CD4-positive, CD25-positive, alpha-beta regulatory T cell (primary cell): ENCODE measurements at regions not wholly inside any gene's neighbourhood (a gene's known extent, or its start where the extent isn't known, plus 50 kb on each side); places are given as distances from the start of the nearest gene placed in this dataset.

Experiments
- ATAC-seq, 2 donors: fragments of 150-1000 bp; cut with Tn5 transposase; one replicate each; pipeline ENCODE4 v1.10.0; 2021; ENCODE audit warnings: low read depth in 2 of 2, moderate number of reproducible peaks in 2 of 2, moderate library complexity in 1 of 2
- DNase-seq, 3 donors: peaks; one replicate each; pipeline versions ENCODE4 v3.0.0 to v3.0.0-alpha.2; 2012 to 2022; ENCODE audit warnings: mixed read lengths in 1 of 3
- H3K27ac ChIP-seq: one replicate; pipeline ENCODE4 v1.7.0; 2013; ENCODE audit warnings: mild to moderate bottlenecking, low read length; ENCODE audit not compliant: insufficient read depth, poor library complexity, severe bottlenecking
- H3K27me3 ChIP-seq: one replicate; pipeline ENCODE4 v1.7.0; 2013; ENCODE audit warnings: low read length; ENCODE audit not compliant: control insufficient read depth, insufficient read depth
- H3K36me3 ChIP-seq: one replicate; pipeline ENCODE4 v1.7.0; 2013; ENCODE audit warnings: mild to moderate bottlenecking, low read length, moderate library complexity; ENCODE audit not compliant: control insufficient read depth, insufficient read depth
- H3K4me1 ChIP-seq: 2 replicates; pipeline ENCODE4 v1.7.0; 2013; ENCODE audit warnings: mild to moderate bottlenecking, low read length; ENCODE audit not compliant: insufficient read depth, control insufficient read depth, poor library complexity, severe bottlenecking
- H3K4me3 ChIP-seq: one replicate; pipeline ENCODE4 v1.7.0; 2013; ENCODE audit warnings: low read depth, mild to moderate bottlenecking, low read length, moderate library complexity
- H3K9me3 ChIP-seq, 2 experiments: 1 replicate in 1 of 2; 2 replicates in 1 of 2; pipeline ENCODE4 v1.7.0; 2013; ENCODE audit warnings: low read length in 2 of 2, mild to moderate bottlenecking in 1 of 2, moderate library complexity in 1 of 2; ENCODE audit not compliant: control insufficient read depth in 2 of 2
- H3K27ac Mint-ChIP-seq, 3 donors: one replicate each; pipeline ENCODE4 v1.8.0; 2020 to 2022; ENCODE audit warnings: mild to moderate bottlenecking in 3 of 3, mixed read lengths in 3 of 3, moderate library complexity in 2 of 3
- H3K27me3 Mint-ChIP-seq: one replicate; pipeline ENCODE4 v1.8.0; 2022; ENCODE audit warnings: mild to moderate bottlenecking, mixed read lengths
- H3K36me3 Mint-ChIP-seq: one replicate; pipeline ENCODE4 v1.8.0; 2020; ENCODE audit warnings: mixed read lengths
- H3K4me1 Mint-ChIP-seq, 4 donors: one replicate each; pipeline ENCODE4 v1.8.0; 2020 to 2022; ENCODE audit warnings: mixed read lengths in 4 of 4, mild to moderate bottlenecking in 1 of 4
- H3K4me3 Mint-ChIP-seq, 4 donors: one replicate each; pipeline ENCODE4 v1.8.0; 2020 to 2022; ENCODE audit warnings: mild to moderate bottlenecking in 4 of 4, mixed read lengths in 4 of 4, moderate library complexity in 3 of 4
- H3K9me3 Mint-ChIP-seq, 7 donors: one replicate each; pipeline ENCODE4 v1.8.0; 2020 to 2022; ENCODE audit warnings: mixed read lengths in 7 of 7, mild to moderate bottlenecking in 3 of 7, moderate library complexity in 2 of 7

GRCh38 chr13:34847766-34848165, 94.3 kb upstream of the NBEA start:
- Mint-ChIP-seq H3K4me3 (no peak overlapping the region), H3K27me3 (no peaks in the 10 kb centered on the region), H3K9me3 (peaks cover 0 to 3% (median 0%) of the 10 kb centered on the region in 7 donors), H3K27ac (no peak overlapping the region), H3K36me3 (no peaks in the 10 kb centered on the region), H3K4me1 (no peaks in the 10 kb centered on the region)
- no peak for DNase-seq
- Histone ChIP-seq H3K36me3 (no peaks in the 10 kb centered on the region), H3K27ac (no peak overlapping the region), H3K4me3 (no peak overlapping the region), H3K27me3 (no peaks in the 10 kb centered on the region), H3K4me1 (no peaks in the 10 kb centered on the region), H3K9me3 (no peaks in the 10 kb centered on the region)
- no peak for ATAC-seq

- H3K36me3 ChIP-seq: no peaks in the 10 kb centered on the region
- H3K27me3 ChIP-seq: no peaks in the 10 kb centered on the region
- no peak overlapping the region for H3K4me3 ChIP-seq
- H3K4me1 ChIP-seq: no peaks in the 10 kb centered on the region
- no peak for DNase-seq
- no peak overlapping the region for H3K4me3 Mint-ChIP-seq
- no peak for ATAC-seq
- no peaks in the 10 kb centered on the region for H3K27me3 Mint-ChIP-seq
- no peak overlapping the region for H3K27ac ChIP-seq
- no peaks in the 10 kb centered on the region for H3K9me3 ChIP-seq
- H3K36me3 Mint-ChIP-seq: no peaks in the 10 kb centered on the region
- peaks cover 0 to 5% (median 0%) of the 10 kb centered on the region in 7 donors for H3K9me3 Mint-ChIP-seq
- no peak overlapping the region for H3K27ac Mint-ChIP-seq
- no peaks in the 10 kb centered on the region for H3K4me1 Mint-ChIP-seq
Observed at GRCh38 chr13:34849406-34849805, 92.7 kb upstream of the NBEA start.

GRCh38 chr13:34853161-34853560, 88.9 kb upstream of the NBEA start:
- H3K27ac ChIP-seq: no peak overlapping the region
- no peak overlapping the region for H3K4me3 Mint-ChIP-seq
- H3K9me3 Mint-ChIP-seq: peaks cover 0 to 5% (median 2%) of the 10 kb centered on the region in 7 donors
- no peaks in the 10 kb centered on the region for H3K36me3 Mint-ChIP-seq
- H3K9me3 ChIP-seq: no peaks in the 10 kb centered on the region
- no peak overlapping the region for H3K4me3 ChIP-seq
- H3K36me3 ChIP-seq: no peaks in the 10 kb centered on the region
- no peaks in the 10 kb centered on the region for H3K27me3 ChIP-seq
- ATAC-seq: no peak
- no peak for DNase-seq
- H3K4me1 Mint-ChIP-seq: no peaks in the 10 kb centered on the region
- H3K27ac Mint-ChIP-seq: no peak overlapping the region
- no peaks in the 10 kb centered on the region for H3K4me1 ChIP-seq
- no peaks in the 10 kb centered on the region for H3K27me3 Mint-ChIP-seq

GRCh38 chr13:34857558-34858325, 84.3 kb upstream of the NBEA start:
- Mint-ChIP-seq H3K27me3 (no peaks in the 10 kb centered on the region), H3K9me3 (peaks cover 0 to 10% (median 3%) of the 10 kb centered on the region in 7 donors), H3K27ac (no peak overlapping the region), H3K36me3 (no peaks in the 10 kb centered on the region), H3K4me1 (no peaks in the 10 kb centered on the region), H3K4me3 (no peak overlapping the region)
- Histone ChIP-seq H3K4me3 (no peak overlapping the region), H3K27ac (no peak overlapping the region), H3K9me3 (no peaks in the 10 kb centered on the region), H3K4me1 (no peaks in the 10 kb centered on the region), H3K27me3 (no peaks in the 10 kb centered on the region), H3K36me3 (no peaks in the 10 kb centered on the region)
- DNase-seq (no peak), ATAC-seq (no peak)

DNA sequence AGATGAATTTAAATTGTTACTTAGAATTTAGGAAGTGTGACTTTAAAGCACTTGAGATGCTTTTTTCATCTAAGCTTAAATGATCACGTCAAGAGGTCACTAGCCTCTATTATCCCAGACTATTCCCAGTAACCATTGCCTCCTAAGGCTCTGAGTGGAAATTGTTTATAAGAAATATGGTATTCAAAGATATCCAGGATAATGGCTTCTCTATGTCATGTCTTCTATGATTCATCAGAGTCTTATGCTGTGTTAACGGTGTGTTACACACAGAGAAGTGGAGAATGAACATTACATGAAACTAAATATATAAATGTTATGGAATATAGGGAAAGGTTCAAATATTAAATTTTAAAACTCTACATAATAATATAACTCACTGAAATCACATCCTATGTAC, 79.8 kb upstream of the NBEA start:
- H3K4me3 Mint-ChIP-seq: no peak overlapping the region
- H3K4me1 Mint-ChIP-seq: no peaks in the 10 kb centered on the region
- H3K27ac Mint-ChIP-seq: no peak overlapping the region
- DNase-seq (no peak), ATAC-seq (no peak)
- no peaks in the 10 kb centered on the region for H3K36me3 ChIP-seq
- H3K27me3 Mint-ChIP-seq: no peaks in the 10 kb centered on the region
- H3K4me3 ChIP-seq: no peak overlapping the region
- H3K27me3 ChIP-seq: no peaks in the 10 kb centered on the region
- H3K27ac ChIP-seq: no peak overlapping the region
- H3K4me1 ChIP-seq: no peaks in the 10 kb centered on the region
- H3K9me3 ChIP-seq: no peaks in the 10 kb centered on the region
- peaks cover 0 to 10% (median 3%) of the 10 kb centered on the region in 7 donors for H3K9me3 Mint-ChIP-seq
- no peaks in the 10 kb centered on the region for H3K36me3 Mint-ChIP-seq

GRCh38 chr13:34862716-34863115, 79.4 kb upstream of the NBEA start:
- no peak overlapping the region for H3K4me3 Mint-ChIP-seq
- H3K27ac ChIP-seq: no peak overlapping the region
- H3K36me3 ChIP-seq: no peaks in the 10 kb centered on the region
- H3K9me3 ChIP-seq: no peaks in the 10 kb centered on the region
- no peaks in the 10 kb centered on the region for H3K27me3 ChIP-seq
- ATAC-seq (no peak), DNase-seq (no peak)
- H3K36me3 Mint-ChIP-seq: no peaks in the 10 kb centered on the region
- no peak overlapping the region for H3K4me3 ChIP-seq
- H3K27ac Mint-ChIP-seq: no peak overlapping the region
- H3K4me1 ChIP-seq: no peaks in the 10 kb centered on the region
- H3K4me1 Mint-ChIP-seq: no peaks in the 10 kb centered on the region
- no peaks in the 10 kb centered on the region for H3K27me3 Mint-ChIP-seq
- peaks cover 0 to 6% (median 2%) of the 10 kb centered on the region in 7 donors for H3K9me3 Mint-ChIP-seq

DNA sequence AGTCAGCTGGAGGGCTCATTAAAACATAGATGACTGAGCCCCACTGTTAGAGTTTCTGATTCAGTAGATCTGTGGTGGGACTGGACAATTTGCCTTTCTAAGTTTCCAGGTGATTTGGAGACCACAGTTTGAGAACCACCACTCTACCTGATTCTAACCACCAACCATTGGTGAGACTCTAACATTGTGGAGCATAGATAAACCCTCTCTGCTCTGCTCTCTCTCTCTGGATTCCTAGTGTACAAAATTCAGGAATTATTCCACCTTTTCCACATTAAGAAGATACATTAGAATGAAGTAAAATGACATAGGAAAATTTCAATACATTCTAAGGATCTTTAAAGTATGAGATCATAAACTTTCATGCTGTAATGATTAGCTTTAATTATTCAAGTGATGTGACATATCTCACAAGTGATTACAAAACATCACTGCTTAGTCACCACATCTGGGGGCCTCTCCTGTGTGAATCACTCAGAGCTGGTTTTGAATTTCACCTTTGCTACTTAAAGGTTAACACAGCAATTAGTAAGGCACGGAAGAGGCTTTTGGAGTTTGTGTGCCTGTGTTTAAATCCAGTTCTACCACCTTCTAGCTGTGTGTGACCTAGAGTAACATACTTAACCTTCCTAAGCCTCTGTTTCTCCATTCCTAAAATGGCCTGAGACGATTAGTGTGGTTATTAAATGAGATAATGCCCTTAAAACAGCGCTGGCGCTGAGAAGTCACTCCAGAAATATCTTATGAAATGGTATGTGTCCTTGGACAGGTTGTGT, 78.5 kb upstream of the NBEA start:
- H3K27me3 Mint-ChIP-seq: no peaks in the 10 kb centered on the region
- no peaks in the 10 kb centered on the region for H3K4me1 Mint-ChIP-seq
- H3K27ac Mint-ChIP-seq: no peak overlapping the region
- Histone ChIP-seq H3K4me1 (no peaks in the 10 kb centered on the region), H3K27ac (no peak overlapping the region), H3K9me3 (no peaks in the 10 kb centered on the region), H3K36me3 (no peaks in the 10 kb centered on the region), H3K4me3 (no peak overlapping the region), H3K27me3 (no peaks in the 10 kb centered on the region)
- H3K4me3 Mint-ChIP-seq: no peak overlapping the region
- no peaks in the 10 kb centered on the region for H3K36me3 Mint-ChIP-seq
- H3K9me3 Mint-ChIP-seq: peaks cover 0 to 5% (median 2%) of the 10 kb centered on the region in 7 donors
- ATAC-seq (no peak), DNase-seq (no peak)

DNA sequence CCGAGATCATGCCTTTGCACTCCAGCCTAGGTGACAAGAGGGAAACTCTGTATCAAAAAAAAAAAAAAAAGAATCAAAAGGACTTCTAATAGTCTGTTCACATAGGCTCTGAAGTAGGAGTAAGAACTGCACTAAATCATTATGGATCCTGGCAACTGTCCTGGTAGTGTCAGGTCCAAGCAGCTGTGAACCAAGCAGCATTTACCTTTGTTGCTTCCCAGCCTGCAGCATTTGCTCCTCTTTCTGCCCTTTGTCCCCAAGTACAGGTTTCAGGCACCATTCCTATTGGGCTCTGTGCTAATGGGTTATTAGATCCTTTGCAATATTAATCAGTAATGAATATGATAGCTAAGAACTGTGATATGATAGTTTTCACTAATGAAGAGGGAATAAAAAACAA, 77.4 kb upstream of the NBEA start:
- Histone ChIP-seq H3K27ac (no peak overlapping the region), H3K4me1 (no peaks in the 10 kb centered on the region), H3K4me3 (no peak overlapping the region), H3K27me3 (no peaks in the 10 kb centered on the region), H3K9me3 (no peaks in the 10 kb centered on the region), H3K36me3 (no peaks in the 10 kb centered on the region)
- Mint-ChIP-seq H3K27ac (no peak overlapping the region), H3K9me3 (peaks cover 0 to 2% (median under 1%) of the 10 kb centered on the region in 7 donors), H3K36me3 (no peaks in the 10 kb centered on the region), H3K27me3 (no peaks in the 10 kb centered on the region), H3K4me1 (no peaks in the 10 kb centered on the region), H3K4me3 (no peak overlapping the region)
- ATAC-seq (no peak), DNase-seq (no peak)
